ENCODE measurements at regions not wholly inside any gene's neighbourhood (a gene's known extent, or its start where the extent isn't known, plus 50 kb on each side); places are given as distances from the start of the nearest gene placed in this dataset.

DNA sequence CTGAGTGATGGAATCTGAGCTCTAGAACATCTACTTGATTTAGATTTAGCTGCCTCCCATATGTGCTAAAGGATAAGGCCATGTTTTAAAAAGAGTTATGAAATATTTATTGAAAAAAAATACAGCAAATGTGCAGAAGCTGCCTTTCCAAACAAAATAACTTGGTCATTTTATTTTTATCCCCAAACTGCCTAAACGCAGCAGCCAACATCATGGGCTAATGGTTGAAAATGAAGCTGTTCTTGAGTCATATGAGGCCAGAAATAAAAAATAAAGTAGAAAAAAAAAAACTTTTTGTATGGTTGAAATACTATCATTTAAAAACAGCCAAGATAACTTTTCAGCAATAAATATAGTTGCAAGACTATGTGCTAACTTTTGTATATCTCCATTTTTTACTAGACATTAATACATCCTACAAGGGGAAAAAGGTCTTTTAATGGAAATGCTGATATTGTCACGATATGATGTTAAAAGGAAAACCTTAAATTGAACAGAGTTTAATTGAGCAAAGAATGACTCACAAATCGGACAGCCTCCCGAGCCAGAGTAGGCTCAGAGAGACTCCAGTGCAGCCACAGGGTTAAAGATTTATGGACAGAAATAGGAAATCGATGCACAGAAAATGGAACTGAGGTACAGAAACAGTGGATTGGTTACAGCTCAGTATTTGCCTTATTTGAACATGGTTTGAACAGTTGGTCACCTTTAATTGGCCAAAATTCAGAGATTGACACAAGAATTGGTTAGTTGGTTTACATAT lies 305.8 kb downstream of the MDFIC start:
- Histone ChIP-seq H2AFZ (ENCODE audit: low read length) (no peak overlapping the region), H3K36me3 (ENCODE audit: insufficient read depth, low read length) (no peaks in the 10 kb centered on the region), H3K9me3 (ENCODE audit: low read length) (no peaks in the 10 kb centered on the region), H3K9me2 (ENCODE audit: insufficient read depth, low read length) (no peaks in the 10 kb centered on the region), H3K79me2 (ENCODE audit: insufficient read depth, low read depth, low read length) (no peaks in the 10 kb centered on the region), H3K4me3 (ENCODE audit: low read depth, low read length, poor library complexity, severe bottlenecking) (no peak overlapping the region), H3K4me1 (ENCODE audit: insufficient read depth, low read length, poor library complexity, severe bottlenecking) (no peaks in the 10 kb centered on the region), H3K27ac (ENCODE audit: low read depth, low read length, poor library complexity, severe bottlenecking) (no peak overlapping the region), H4K20me1 (ENCODE audit: insufficient read depth, low read length) (no peaks in the 10 kb centered on the region), H3K4me2 (ENCODE audit: low read length) (no peak overlapping the region)
- no TSS peak for BruUV-seq (replicated peaks)
- no peak for DNase-seq (ENCODE audit: low spot score)
- ChIA-PET CTCF (ENCODE audit: unreplicated experiment) (no interaction called here), POLR2A (interaction anchor here (0.6 to 1.2 kb wide), 2 partner anchors 32 to 949 kb away, joined by 3 read pairs; no protein-coding TSS in a partner anchor)
- intact Hi-C loops (cut with micrococcal nuclease; ENCODE audit: unreplicated experiment): no loop called here
- TF ChIP-seq, protein P1, sequence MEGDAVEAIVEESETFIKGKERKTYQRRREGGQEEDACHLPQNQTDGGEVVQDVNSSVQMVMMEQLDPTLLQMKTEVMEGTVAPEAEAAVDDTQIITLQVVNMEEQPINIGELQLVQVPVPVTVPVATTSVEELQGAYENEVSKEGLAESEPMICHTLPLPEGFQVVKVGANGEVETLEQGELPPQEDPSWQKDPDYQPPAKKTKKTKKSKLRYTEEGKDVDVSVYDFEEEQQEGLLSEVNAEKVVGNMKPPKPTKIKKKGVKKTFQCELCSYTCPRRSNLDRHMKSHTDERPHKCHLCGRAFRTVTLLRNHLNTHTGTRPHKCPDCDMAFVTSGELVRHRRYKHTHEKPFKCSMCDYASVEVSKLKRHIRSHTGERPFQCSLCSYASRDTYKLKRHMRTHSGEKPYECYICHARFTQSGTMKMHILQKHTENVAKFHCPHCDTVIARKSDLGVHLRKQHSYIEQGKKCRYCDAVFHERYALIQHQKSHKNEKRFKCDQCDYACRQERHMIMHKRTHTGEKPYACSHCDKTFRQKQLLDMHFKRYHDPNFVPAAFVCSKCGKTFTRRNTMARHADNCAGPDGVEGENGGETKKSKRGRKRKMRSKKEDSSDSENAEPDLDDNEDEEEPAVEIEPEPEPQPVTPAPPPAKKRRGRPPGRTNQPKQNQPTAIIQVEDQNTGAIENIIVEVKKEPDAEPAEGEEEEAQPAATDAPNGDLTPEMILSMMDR (conservative IDR thresholded peaks at IDR 0.05; ENCODE audit: low read length): no peak
- TF ChIP-seq EZH2phosphoT487 (IDR thresholded peaks at IDR 0.05; ENCODE audit: borderline replicate concordance, low read depth, low read length): no peak

DNA sequence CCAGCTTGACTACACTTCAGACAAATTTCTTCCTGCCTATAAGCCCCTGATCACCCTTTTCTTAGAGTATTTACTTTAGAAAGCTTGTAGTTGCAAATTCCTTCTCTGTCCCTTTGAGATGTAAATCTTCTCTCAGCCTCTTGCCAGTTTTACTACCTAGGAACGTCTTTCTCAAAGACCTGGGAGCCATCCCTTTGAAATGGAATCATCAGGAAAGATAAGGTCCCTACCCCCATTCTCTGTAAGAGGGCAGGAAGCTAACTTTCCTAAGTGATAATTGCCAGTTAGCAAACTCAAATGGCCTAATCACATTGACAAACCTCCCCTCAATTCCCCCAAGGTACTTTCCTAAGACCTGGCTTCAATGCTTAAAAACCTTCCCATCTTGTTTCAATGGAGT lies 304.5 kb downstream of the MDFIC start:
- no peaks in the 10 kb centered on the region for H3K79me2 ChIP-seq (ENCODE audit: insufficient read depth, low read depth, low read length)
- no peaks in the 10 kb centered on the region for H3K4me1 ChIP-seq (ENCODE audit: insufficient read depth, low read length, poor library complexity, severe bottlenecking)
- POLR2A ChIA-PET: no interaction called here
- H4K20me1 ChIP-seq (ENCODE audit: insufficient read depth, low read length): no peaks in the 10 kb centered on the region
- H3K4me2 ChIP-seq (ENCODE audit: low read length): no peak overlapping the region
- CTCF ChIA-PET (ENCODE audit: unreplicated experiment): no interaction called here
- H3K9me3 ChIP-seq (ENCODE audit: low read length): no peaks in the 10 kb centered on the region
- no peak overlapping the region for H2AFZ ChIP-seq (ENCODE audit: low read length)
- DNase-seq (ENCODE audit: low spot score): no peak
- H3K27ac ChIP-seq (ENCODE audit: low read depth, low read length, poor library complexity, severe bottlenecking): no peak overlapping the region
- intact Hi-C loops (cut with micrococcal nuclease; ENCODE audit: unreplicated experiment): no loop called here
- H3K36me3 ChIP-seq (ENCODE audit: insufficient read depth, low read length): no peaks in the 10 kb centered on the region
- BruUV-seq (replicated peaks): no TSS peak
- no peaks in the 10 kb centered on the region for H3K9me2 ChIP-seq (ENCODE audit: insufficient read depth, low read length)
- TF ChIP-seq, protein P1 (conservative IDR thresholded peaks at IDR 0.05; ENCODE audit: low read length): no peak
- no peak for TF ChIP-seq EZH2phosphoT487 (IDR thresholded peaks at IDR 0.05; ENCODE audit: borderline replicate concordance, low read depth, low read length)
- H3K4me3 ChIP-seq (ENCODE audit: low read depth, low read length, poor library complexity, severe bottlenecking): no peak overlapping the region

DNA sequence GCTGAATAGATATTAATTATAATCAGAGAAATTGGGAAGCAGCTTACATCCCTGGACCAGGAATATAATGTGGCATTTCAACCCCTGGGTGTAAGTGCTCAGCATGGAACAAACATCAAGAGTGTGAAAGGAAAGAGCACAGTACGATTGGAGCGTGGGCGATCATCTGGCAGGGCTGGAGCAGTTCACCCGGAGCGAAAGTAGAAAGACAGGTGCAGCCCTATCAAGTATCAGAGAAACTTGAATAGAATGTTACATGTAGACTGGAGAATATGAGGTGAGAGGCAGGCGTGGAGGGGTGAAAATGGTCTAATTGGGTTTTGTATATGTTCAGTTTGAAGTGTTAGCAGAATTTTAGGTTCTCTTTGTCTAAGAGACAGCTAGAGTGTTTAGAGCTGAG lies 303.0 kb downstream of the MDFIC start:
- BruUV-seq (replicated peaks): no TSS peak
- no peaks in the 10 kb centered on the region for H3K79me2 ChIP-seq (ENCODE audit: insufficient read depth, low read depth, low read length)
- DNase-seq (ENCODE audit: low spot score): no peak
- no peaks in the 10 kb centered on the region for H3K4me1 ChIP-seq (ENCODE audit: insufficient read depth, low read length, poor library complexity, severe bottlenecking)
- no peaks in the 10 kb centered on the region for H4K20me1 ChIP-seq (ENCODE audit: insufficient read depth, low read length)
- H3K27ac ChIP-seq (ENCODE audit: low read depth, low read length, poor library complexity, severe bottlenecking): no peak overlapping the region
- TF ChIP-seq EZH2phosphoT487 (IDR thresholded peaks at IDR 0.05; ENCODE audit: borderline replicate concordance, low read depth, low read length): no peak
- TF ChIP-seq, protein P1 (conservative IDR thresholded peaks at IDR 0.05; ENCODE audit: low read length): no peak
- H2AFZ ChIP-seq (ENCODE audit: low read length): no peak overlapping the region
- intact Hi-C loops (cut with micrococcal nuclease; ENCODE audit: unreplicated experiment): no loop called here
- H3K9me3 ChIP-seq (ENCODE audit: low read length): no peaks in the 10 kb centered on the region
- ChIA-PET POLR2A (no interaction called here), CTCF (ENCODE audit: unreplicated experiment) (no interaction called here)
- no peaks in the 10 kb centered on the region for H3K36me3 ChIP-seq (ENCODE audit: insufficient read depth, low read length)
- no peak overlapping the region for H3K4me3 ChIP-seq (ENCODE audit: low read depth, low read length, poor library complexity, severe bottlenecking)
- no peak overlapping the region for H3K4me2 ChIP-seq (ENCODE audit: low read length)
- no peaks in the 10 kb centered on the region for H3K9me2 ChIP-seq (ENCODE audit: insufficient read depth, low read length)
